ENCODE measurements at regions not wholly inside any gene's neighbourhood (a gene's known extent, or its start where the extent isn't known, plus 50 kb on each side); places are given as distances from the start of the nearest gene placed in this dataset.

GRCh38 chr2:179340678-179341077, 76.0 kb upstream of the SESTD1 start:
- Histone ChIP-seq H3K36me3 (no peaks in the 10 kb centered on the region), H3K9me3 (ENCODE audit: low read depth) (no peaks in the 10 kb centered on the region), H3K4me1 (ENCODE audit: low read depth) (peaks cover 11% of the 10 kb centered on the region), H3K27me3 (no peaks in the 10 kb centered on the region), H3K4me3 (no peak overlapping the region), H3K27ac (no peak overlapping the region)
- TF ChIP-seq CTCF (IDR thresholded peaks at IDR 0.05; ENCODE audit: low read depth, low read length) = peak; percentile 45
- DNase-seq (ENCODE audit: low read depth in 1 of 2, low spot score in 1 of 2) = peak; percentile 43 to 75

GRCh38 chr2:179338681-179339080, 74.0 kb upstream of the SESTD1 start:
- H3K36me3 ChIP-seq = no peaks in the 10 kb centered on the region
- no peak overlapping the region for H3K4me3 ChIP-seq
- H3K4me1 ChIP-seq (ENCODE audit: low read depth) = peaks cover 7% of the 10 kb centered on the region
- H3K27ac ChIP-seq = no peak overlapping the region
- no peaks in the 10 kb centered on the region for H3K27me3 ChIP-seq
- no peak for TF ChIP-seq CTCF (IDR thresholded peaks at IDR 0.05; ENCODE audit: low read depth, low read length)
- peak in 1 of 2 donors; percentile 54 for DNase-seq (ENCODE audit: low read depth in 1 of 2, low spot score in 1 of 2)
- no peaks in the 10 kb centered on the region for H3K9me3 ChIP-seq (ENCODE audit: low read depth)

- peak in 1 of 2 donors; percentile 45 for DNase-seq (ENCODE audit: low read depth in 1 of 2, low spot score in 1 of 2)
- TF ChIP-seq CTCF (IDR thresholded peaks at IDR 0.05; ENCODE audit: low read depth, low read length) = no peak
- H3K4me3 ChIP-seq = no peak overlapping the region
- no peak overlapping the region for H3K27ac ChIP-seq
- no peaks in the 10 kb centered on the region for H3K27me3 ChIP-seq
- peaks cover 7% of the 10 kb centered on the region for H3K4me1 ChIP-seq (ENCODE audit: low read depth)
- H3K9me3 ChIP-seq (ENCODE audit: low read depth) = no peaks in the 10 kb centered on the region
- no peaks in the 10 kb centered on the region for H3K36me3 ChIP-seq
Measured at GRCh38 chr2:179336782-179337534, 72.3 kb upstream of the SESTD1 start.

- no peaks in the 10 kb centered on the region for H3K27me3 ChIP-seq
- H3K4me1 ChIP-seq (ENCODE audit: low read depth) = peaks cover 7% of the 10 kb centered on the region
- no peaks in the 10 kb centered on the region for H3K9me3 ChIP-seq (ENCODE audit: low read depth)
- TF ChIP-seq CTCF (IDR thresholded peaks at IDR 0.05; ENCODE audit: low read depth, low read length) = no peak
- H3K36me3 ChIP-seq = no peaks in the 10 kb centered on the region
- H3K4me3 ChIP-seq = no peak overlapping the region
- no peak overlapping the region for H3K27ac ChIP-seq
- no peak for DNase-seq (ENCODE audit: low read depth in 1 of 2, low spot score in 1 of 2)
Measured at GRCh38 chr2:179335732-179336131, 71.1 kb upstream of the SESTD1 start.

- H3K27ac ChIP-seq = no peak overlapping the region
- TF ChIP-seq CTCF (IDR thresholded peaks at IDR 0.05; ENCODE audit: low read depth, low read length) = no peak
- H3K27me3 ChIP-seq = no peaks in the 10 kb centered on the region
- DNase-seq (ENCODE audit: low read depth in 1 of 2, low spot score in 1 of 2) = peak in 1 of 2 donors; percentile 56
- no peaks in the 10 kb centered on the region for H3K9me3 ChIP-seq (ENCODE audit: low read depth)
- H3K36me3 ChIP-seq = no peaks in the 10 kb centered on the region
- H3K4me1 ChIP-seq (ENCODE audit: low read depth) = peaks cover 7% of the 10 kb centered on the region
- H3K4me3 ChIP-seq = no peak overlapping the region
Measured at GRCh38 chr2:179332903-179333302, 68.3 kb upstream of the SESTD1 start.

All from cardiac muscle cell (in vitro differentiated cells and primary cell).